ENCODE measurements at regions not wholly inside any gene's neighbourhood (a gene's known extent, or its start where the extent isn't known, plus 50 kb on each side); places are given as distances from the start of the nearest gene placed in this dataset.

DNA sequence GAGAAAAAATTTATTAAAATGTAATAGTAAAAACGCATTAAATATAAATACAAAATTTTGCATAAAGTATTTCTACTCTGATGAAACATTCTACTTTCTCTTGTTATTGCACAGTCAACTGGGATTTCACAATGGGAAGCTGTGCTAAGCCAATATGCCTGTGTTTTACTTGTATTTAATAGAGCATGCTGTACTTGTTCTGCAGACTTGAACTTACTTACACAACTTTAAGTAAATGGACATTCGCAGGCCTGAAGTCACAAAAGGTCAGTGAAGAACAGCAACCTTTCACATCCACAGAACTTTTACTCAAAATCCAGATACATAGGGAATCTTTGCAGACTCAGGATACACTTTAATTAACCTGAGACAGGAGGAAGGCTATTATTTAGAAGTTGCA is 409.5 kb downstream of the BTBD3 start:
- FAIRE-seq (no peak), DNase-seq (ENCODE audit: low spot score in 2 of 2) (no peak)

DNA sequence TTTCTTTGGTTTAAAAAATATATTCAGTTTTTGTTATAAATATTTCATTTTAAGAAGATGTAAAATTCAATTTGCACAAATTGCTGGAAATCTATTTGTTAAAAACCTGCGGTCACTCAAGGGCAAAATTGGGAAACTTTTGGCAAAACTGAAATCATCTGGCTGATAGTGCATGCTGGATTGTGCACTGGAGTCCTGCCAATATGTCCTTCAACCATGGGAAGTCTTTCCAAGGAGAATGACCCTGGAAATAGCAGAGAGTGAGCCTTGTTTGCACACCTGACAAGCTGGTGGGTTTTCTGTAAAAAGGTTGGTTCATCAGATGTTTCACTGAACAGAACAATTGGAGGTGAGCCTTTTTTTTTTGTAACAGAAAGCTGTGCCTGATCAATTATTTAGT is 413.5 kb downstream of the BTBD3 start:
- FAIRE-seq (no peak), DNase-seq (ENCODE audit: low spot score in 2 of 2) (no peak)

DNA sequence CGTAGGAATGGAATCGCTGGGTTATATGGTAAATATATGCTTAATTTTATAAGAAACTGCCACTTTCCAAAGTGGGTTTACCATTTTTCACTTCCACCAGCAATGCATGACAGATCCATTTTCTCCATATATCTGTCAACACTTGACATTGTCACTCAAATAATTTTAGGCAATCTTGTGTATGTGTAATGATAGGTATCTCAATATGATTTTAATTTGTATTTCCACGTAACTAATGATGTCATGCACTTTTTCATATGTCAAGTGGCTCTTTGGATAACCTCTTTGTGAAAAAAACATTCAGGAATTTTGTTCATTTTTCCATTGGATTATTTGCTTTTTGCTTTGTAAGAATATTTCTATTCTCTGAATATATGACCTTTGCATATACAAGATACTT is 419.9 kb downstream of the BTBD3 start:
- DNase-seq (ENCODE audit: low spot score in 2 of 2) (no peak), FAIRE-seq (no peak)

DNA sequence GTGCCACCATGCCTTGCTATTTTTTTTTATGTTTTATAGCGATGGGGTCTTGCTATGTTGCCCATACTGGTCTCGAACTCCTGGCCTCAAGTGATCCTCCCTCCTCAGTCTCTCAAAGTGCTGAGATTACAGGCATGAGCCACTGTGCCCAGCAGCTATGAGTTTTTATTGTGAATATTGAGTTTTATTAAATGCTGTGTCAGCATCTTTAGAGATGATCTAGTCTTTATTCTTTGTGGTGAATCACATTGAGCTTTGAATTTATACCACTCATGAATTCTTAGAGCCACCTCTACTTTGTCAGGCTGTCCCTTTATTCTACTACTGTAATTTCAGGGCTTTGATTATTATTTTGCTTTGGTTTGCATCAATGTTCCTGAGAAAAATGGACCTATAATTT is 428.3 kb downstream of the BTBD3 start:
- DNase-seq (ENCODE audit: low spot score in 2 of 2), result no peak
- FAIRE-seq, result no peak

DNA sequence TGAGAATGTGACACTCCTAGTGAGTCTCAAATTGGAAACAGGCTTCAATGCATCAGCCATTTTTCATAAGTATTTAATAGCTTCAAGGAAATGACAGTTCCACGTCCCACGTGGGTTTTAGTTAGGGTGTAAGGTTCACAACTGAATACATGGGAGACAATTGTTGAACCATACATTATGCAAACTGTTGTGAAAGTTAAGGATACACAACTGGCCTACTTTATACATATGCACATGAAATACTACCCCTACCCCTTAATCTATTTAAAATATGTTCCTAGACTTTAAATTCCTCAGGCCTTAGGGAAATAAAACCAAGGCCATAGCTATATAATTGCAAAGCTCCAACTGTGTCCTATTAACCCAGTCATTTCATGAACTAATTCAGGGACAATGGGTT is 436.1 kb downstream of the BTBD3 start:
- FAIRE-seq (no peak), DNase-seq (ENCODE audit: low spot score in 2 of 2) (no peak)

DNA sequence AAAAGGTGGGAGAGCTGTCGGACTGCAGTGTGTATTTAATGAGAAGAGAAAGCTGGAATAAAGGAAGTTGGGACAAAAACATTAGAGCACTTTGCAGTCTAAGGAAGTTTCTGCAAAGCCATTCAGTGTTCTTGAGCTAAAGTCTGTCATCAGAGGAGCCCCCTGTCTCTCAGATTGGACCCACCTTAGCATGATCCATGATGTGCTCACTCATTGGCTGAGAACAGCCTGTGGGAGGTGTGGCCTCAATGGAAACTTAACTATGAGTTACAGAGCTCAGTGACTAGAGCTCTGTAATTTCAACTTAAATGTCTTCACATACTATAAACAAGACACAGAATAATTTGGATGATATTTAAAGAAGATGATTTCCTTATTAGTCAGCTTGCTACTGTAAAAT is 437.0 kb downstream of the BTBD3 start:
- DNase-seq (ENCODE audit: low spot score in 2 of 2), result no peak
- FAIRE-seq, result no peak

DNA sequence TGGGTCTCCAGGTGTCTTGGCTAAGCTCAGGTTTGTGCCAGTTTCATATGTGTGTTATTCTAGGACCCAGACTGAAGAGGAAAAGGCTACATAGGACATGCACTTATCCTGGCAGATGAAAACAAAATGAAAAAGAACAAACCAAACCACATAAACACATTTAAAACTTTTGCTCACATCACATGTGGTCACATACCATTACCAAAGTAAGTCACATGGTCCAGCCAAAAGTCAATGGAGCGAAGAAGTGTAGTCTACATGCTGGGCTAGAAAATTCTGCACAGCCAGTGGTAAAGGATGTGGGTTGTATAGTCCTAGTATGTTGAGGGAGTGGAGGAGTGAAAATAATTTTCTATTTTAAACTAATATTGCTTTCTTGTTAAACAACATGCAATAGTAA is 437.5 kb downstream of the BTBD3 start:
- DNase-seq (ENCODE audit: low spot score in 2 of 2) (no peak), FAIRE-seq (no peak)

DNA sequence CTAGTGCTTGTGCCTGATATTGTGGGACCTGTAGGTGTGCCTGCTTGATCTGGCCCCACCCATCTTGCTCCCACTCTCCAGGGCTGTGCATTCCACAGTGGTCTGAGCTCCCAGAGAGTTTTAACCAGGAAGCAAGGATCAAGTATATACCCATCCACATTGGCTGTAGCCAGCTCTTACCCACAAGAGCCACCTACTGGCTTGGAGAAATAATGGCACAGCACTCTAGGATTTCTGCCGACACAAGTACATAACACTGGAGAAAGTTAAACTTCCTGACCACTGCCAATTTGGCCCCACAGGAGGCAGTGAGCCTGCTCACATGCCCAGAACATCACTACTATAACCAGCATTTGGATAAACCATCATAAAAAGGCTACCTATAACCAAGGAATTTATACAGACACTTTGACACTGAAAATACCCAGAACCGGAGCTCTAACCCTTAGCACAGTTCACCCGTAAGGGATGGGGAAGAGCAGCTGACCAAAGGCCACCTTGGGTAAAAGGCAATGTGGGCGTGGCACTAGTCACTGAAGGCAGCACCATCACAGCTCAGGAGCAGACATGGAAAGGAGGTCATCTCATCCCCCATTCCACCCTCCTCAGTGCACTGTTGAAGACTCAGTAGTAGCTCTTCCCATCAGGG is 440.4 kb downstream of the BTBD3 start:
- FAIRE-seq (no peak), DNase-seq (ENCODE audit: low spot score in 2 of 2) (no peak)

DNA sequence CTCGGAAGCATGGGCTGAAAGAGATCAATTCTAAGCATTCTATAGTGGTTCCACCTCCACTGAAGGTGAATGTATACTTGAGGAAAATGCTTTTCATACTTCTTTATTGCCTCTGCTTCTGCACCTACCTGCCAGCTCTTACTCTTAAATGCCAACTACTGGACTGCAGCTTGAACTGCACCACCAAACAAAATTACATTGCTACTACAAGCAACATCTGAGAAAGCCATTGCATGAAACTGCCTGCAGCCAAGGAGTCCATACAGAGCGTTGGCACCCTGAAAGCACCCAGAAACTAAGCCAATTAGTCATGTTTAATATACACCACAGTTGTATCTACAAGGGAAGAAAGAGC is 440.9 kb downstream of the BTBD3 start:
- DNase-seq (ENCODE audit: low spot score in 2 of 2), result no peak
- FAIRE-seq, result no peak

DNA sequence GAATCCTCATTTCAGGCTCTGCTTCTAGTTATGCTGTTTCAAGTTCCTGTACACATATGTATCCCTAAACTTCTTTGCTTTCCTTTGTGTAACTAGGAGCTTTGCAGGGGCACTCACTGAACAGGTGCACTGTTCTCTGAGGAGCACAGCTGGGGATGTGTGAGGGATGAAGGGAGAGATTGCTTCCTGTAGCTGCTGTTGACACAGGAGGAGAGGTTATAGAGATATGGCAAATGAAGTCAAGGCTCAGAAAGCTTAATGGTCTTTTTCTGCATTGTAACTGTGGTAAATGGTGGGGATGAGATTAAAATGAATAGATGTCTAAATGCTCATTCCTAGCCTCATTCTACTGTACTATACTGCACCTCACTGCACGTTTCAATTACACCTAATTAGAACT is 454.3 kb downstream of the BTBD3 start:
- DNase-seq (ENCODE audit: low spot score in 2 of 2), result no peak

DNA sequence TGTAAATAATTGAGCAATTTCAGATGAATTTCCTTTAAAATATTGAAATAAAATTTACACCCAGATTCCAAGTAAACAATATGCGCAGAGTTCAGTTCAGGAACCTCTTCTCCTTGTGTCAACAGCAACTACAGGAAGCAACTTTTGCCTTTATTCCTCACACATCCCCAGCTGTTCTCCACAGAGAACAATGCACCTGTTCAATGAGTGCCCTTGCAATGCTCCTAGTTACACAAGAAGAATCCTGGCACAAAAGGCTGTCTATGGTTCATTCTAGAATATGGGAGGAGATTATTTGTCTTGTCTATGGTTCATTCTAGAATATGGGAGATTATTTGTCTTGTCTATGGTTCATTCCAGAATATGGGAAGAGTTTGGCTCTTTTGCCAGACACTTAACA is 454.9 kb downstream of the BTBD3 start:
- DNase-seq (ENCODE audit: low spot score in 2 of 2) (no peak), FAIRE-seq (no peak)

More for the DNA sequence above, 454.3 kb downstream of the BTBD3 start:
- FAIRE-seq, result no peak

DNA sequence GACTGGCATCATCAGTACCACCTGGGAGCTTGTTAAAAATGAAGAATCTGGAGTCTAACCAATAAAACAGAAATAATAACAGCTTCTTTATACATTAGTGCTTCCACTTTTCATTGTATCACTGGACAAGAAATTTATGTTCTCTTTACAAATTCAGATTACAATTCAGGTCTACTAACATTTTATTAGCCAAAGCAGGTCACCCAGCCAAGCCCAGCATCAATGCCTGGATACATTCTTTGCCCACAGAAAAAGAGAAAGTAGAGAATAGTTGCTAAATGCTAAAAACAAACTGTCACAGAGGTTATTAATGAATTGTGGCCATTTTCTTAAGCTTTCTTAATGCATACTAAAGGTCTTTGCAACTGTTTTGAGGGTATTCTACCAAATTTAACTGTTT is 458.3 kb downstream of the BTBD3 start:
- no peak for DNase-seq (ENCODE audit: low spot score in 2 of 2)
- FAIRE-seq, result no peak

DNA sequence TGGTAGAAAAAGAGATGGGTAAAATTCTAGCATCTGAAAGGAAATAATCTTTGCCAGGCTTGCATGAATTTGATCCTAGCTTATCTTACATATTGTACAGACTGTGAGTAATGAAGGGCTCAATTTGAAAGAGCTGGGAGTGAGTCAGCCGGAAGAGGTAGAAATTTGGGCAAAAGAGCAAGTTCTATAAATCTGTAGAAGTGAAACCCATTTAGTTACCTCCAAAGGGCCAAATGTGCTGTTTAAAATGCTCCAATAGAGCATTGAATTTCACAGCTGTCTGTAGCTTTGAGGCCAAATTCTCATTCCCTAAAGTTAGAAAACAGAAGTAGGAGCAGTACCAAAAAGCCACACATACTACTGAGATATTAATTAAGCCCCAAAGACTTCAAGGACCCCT is 466.1 kb downstream of the BTBD3 start:
- FAIRE-seq (no peak), DNase-seq (ENCODE audit: low spot score in 2 of 2) (no peak)

DNA sequence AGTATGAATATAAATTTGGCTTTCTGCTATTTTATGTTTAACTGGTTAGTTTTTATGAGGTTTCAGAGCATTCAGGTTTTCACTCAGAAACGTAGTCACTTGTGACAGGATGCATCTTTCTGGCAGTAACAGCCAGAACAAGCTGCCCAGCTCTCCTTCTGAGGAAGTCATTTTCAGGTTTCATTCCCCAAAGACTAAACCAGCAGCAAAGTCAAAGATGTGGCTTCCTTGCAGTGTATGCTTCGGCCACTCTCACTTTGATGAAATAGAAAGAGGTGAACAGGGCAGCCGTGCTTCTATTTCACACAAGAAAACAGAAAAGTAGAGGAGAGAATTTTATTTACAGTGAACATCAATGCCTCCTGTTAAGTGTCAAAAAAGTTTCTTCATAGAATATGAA is 469.1 kb downstream of the BTBD3 start:
- FAIRE-seq (no peak), DNase-seq (ENCODE audit: low spot score in 2 of 2) (no peak)

DNA sequence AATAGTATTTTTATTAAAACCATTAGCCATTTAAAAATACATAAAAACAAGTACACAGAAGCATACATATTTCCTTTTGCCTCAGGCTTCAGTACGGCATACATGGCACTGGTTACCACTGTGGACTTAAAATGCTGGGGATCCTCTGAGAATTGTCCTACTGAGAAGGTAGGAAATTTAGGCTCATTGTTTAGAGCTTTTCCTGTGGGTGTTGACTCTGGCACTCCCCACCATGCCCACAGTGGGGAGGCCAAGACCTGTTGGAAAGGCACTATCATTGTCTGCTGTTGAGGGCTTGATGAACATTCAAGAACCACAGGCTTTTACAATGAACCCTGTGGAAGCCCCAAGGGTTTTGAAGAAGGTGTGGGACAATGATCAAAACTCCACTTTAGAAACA is 473.4 kb downstream of the BTBD3 start:
- no peak for DNase-seq (ENCODE audit: low spot score in 2 of 2)
- FAIRE-seq, result no peak

DNA sequence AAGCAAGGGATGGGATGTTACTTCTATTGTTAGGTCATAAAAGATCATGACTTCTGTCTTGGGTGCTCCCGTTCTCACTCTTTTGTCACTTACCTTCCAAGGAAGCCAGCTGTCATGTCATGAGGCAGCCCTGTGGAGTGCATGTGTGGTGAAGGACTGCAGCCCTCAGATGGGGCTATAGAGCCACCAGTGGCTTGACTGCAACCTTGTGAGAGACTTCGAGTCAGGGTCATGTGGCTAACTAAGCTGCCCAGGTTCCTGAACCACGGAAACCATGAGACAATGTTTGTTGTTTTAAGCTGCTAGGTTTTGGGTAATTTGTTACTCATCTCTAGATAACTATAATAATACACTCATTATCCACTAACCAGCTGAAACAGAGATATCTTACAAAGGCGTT is 477.1 kb downstream of the BTBD3 start:
- FAIRE-seq, result no peak
- no peak for DNase-seq (ENCODE audit: low spot score in 2 of 2)

DNA sequence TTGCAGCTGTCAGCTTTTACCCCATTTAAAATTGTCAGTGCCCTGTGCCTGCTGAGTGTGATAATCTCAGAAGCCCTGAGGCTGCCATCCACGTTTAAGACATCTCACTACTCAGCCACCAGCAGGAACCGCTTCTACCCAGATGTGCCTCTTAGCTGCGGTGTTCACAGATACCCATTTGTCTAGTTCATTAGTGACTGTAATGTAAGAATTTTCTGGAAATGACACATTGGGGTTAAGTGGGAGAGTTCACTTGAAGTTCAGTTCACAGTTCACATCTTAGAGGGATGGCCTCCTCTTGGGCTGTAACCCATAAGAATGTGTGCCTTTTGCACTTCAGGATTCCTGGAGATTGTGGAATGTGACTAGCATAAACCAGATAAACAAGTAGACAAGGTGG is 477.7 kb downstream of the BTBD3 start:
- no peak for DNase-seq (ENCODE audit: low spot score in 2 of 2)
- FAIRE-seq, result no peak

DNA sequence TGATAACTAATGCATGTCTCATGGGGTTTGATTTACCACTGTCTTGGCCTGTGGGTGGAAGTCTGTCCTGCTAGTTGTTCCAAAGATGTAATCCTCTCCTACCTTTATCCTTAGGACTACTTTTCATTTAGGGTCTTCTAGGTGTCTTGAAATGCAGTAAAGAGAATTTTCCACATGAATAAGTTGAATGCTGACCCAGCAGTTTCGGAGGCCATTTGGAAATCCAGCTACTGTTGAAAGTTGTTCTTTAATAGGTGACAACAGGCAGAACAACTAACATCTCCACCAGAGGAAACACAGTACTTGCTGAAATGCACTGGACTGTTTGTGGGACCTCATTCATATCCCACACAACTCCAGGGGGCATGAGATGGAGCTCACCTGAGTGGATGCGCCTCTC is 478.1 kb downstream of the BTBD3 start:
- no peak for FAIRE-seq
- no peak for DNase-seq (ENCODE audit: low spot score in 2 of 2)

DNA sequence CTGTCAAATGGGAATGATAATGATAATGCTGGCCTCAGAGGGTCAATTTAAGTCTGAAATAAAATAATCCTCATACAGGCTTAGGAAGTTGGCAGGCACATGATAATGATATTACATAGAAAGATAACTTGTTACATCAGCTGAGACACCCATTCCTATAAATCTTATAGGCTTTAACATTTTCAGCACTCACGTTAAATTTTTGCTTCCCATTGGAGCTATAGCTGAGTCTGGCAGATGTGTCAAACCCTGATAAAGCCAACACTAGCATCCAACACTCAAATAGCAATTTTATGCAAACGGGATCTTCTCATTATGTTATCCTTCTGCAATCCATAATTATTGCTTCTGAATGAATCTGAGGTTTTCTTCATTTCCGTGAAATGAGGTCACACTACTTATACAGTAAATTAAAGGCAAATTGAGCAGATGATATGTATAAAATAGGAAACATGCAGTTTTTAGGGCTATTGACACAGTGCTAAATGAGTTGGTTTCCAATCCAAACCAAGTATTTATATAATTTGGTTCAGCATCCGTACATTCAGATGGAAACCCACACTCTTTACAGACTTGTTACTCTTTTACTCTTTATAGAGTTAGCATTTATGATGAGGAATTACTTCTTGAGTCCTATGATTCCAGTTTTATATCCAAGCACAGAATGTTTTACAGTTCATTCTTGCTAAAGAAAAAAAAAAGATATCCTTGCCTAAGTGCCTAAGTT is 481.6 kb downstream of the BTBD3 start:
- FAIRE-seq (no peak), DNase-seq (ENCODE audit: low spot score in 2 of 2) (no peak)

DNA sequence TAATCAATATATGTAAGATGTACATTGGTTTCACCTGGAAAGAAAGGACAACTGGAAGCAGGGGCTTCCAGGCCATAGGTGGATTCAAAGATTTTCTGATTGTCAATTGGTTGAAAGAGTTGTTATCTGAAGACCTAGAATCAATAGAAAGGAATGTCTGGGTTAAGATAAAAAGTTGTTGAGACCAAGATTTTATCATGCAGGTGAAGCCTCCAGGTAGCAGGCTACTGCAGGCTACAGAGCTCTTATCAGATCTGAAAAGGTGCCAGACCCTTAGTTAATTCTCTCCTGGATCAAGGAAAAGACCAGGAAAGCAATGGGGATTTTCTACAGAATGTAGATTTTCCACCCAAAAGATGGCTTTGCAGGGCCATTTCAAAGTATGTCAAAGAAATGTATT is 487.2 kb downstream of the BTBD3 start:
- DNase-seq (ENCODE audit: low spot score in 2 of 2) (no peak), FAIRE-seq (no peak)

DNA sequence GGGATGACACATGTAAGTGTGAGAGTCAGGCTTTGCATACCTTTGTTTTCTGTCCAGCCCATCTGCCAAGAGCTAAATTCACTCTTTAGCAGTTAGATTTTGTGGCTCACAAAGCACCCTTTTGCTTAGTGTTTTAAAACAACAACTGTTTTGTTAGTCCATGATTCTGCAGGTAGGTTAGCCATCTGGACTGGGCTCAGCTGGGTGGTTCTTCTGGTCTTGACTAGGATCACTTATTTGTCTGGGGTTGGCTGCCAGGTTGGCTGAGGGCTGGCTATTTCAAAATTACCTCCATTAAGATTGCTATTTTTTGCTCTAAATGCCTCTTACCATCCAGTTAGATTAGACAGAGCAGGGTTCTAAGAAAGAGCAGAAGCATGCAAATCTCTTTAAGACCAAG is 489.3 kb downstream of the BTBD3 start:
- FAIRE-seq, result no peak
- no peak for DNase-seq (ENCODE audit: low spot score in 2 of 2)

DNA sequence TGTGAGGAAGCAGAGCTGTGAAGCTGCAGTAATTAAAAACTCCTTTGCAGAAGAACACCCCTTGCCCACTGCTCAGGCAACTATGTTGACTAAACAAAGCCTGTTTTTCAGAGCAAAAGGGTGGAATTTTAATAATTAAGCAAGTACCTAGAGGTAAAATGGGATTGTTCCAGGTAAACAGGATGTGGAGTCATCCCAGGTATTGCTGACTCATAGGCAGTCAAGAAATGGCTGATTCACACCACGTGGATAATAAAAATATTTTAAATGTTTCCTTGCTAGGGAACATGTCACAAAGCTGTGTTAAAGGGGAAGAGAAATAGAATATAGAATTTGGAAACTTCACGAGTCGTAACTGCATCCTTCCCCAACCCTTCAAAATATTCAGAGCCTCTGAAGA is 491.8 kb downstream of the BTBD3 start:
- DNase-seq (ENCODE audit: low spot score in 2 of 2) (no peak), FAIRE-seq (no peak)

DNA sequence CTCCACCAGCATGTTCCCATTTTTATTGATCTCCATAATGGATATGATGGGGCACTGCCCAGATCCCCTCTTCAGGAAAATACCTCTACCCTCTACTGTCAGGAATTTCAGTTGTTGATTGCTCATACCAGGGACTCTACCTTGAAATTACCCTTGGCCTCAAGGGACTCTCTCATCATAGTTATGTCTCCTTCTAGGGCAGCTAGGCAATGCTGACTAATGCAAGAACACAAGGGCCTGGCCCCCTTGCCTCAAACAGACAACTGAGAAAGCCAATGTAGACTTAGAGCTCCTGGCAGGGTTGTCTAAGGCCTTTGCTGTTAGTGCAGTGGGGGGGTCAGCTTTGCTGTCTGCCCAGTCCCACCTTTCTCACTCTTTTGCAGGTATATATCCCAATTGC is 493.1 kb downstream of the BTBD3 start:
- no peak for DNase-seq (ENCODE audit: low spot score in 2 of 2)
- no peak for FAIRE-seq

Measured in frontal cortex (tissue), 3 donors.